ENCODE measurements at regions not wholly inside any gene's neighbourhood (a gene's known extent, or its start where the extent isn't known, plus 50 kb on each side); places are given as distances from the start of the nearest gene placed in this dataset.

GRCh38 chr9:87831159-87831558, 51.5 kb upstream of the SPATA31E1 start:
- no peaks in the 10 kb centered on the region for H3K4me1 ChIP-seq (ENCODE audit: low read depth, poor library complexity, severe bottlenecking)

More at GRCh38 chr9:87831159-87831558, 51.5 kb upstream of the SPATA31E1 start:
- H3K27ac ChIP-seq, result no peak overlapping the region
- H3K9ac ChIP-seq, result no peak overlapping the region
- no peaks in the 10 kb centered on the region for H3K79me2 ChIP-seq (ENCODE audit: insufficient read depth, low read depth)
- TF ChIP-seq CTCF (conservative IDR thresholded peaks at IDR 0.05; ENCODE audit: low read depth, low read length), result no peak
- H3K4me2 ChIP-seq, result no peak overlapping the region
- H2AFZ ChIP-seq (ENCODE audit: low read depth), result no peak overlapping the region
- no peaks in the 10 kb centered on the region for H4K20me1 ChIP-seq (ENCODE audit: insufficient read depth)
- no peak overlapping the region for H3K4me3 ChIP-seq (IDR thresholded peaks at IDR 0.05; ENCODE audit: insufficient read depth, low read depth, low read length)
- H3K27me3 ChIP-seq (ENCODE audit: insufficient read depth, low read depth), result no peaks in the 10 kb centered on the region
- H3K36me3 ChIP-seq (ENCODE audit: insufficient read depth), result no peaks in the 10 kb centered on the region

All from KMS-11 (cell line).